ENCODE measurements at regions not wholly inside any gene's neighbourhood (a gene's known extent, or its start where the extent isn't known, plus 50 kb on each side); places are given as distances from the start of the nearest gene placed in this dataset.

DNA sequence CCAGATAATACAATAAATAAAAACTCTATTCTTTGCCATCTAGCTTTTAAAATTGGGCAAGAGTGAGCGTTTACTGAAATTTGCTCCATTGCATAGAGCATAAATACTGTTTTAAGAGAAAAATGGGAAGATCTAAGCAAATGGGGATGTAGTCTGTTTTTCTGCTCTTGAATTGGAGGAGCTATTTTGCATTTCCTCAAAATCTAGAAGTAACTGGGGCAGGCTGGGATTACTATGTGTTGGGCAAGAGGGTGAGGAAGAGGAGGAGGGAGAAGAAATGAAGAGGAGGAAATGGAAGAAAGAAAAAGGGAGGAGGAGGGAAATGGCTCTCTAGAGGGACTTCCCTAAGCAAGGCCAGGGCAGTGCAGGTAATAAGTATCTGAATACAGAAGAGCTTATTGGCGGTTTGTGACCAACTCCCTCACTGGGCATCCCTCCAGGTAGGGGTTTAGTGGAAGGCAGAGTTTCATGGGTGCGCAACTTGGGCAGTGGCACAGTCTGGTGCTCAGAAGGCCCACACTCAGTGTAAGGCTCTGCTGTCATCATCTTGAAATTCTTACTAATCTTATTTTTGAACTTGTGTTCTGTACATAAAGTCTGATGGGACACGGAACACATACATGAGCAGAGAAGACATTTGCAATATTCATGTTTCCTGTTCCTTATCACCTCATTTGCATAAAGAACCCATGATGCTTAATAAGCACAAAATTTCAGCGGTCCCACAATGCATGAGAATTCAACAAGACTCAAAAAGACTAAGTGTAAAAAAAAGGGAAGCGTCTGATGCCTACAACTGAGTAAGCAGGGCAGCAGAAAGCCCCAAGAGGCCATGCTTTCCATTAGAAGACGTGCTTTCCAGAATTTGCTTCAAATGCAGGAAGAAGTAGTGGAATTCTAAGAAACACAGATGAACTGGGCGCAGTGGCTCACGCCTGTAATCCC lies 116.9 kb downstream of the EVX1 start:
- DNase-seq (ENCODE audit: low read depth): no peak
- H3K4me3 ChIP-seq (ENCODE audit: low read depth, low read length): no peak overlapping the region
- TF ChIP-seq, protein P1, sequence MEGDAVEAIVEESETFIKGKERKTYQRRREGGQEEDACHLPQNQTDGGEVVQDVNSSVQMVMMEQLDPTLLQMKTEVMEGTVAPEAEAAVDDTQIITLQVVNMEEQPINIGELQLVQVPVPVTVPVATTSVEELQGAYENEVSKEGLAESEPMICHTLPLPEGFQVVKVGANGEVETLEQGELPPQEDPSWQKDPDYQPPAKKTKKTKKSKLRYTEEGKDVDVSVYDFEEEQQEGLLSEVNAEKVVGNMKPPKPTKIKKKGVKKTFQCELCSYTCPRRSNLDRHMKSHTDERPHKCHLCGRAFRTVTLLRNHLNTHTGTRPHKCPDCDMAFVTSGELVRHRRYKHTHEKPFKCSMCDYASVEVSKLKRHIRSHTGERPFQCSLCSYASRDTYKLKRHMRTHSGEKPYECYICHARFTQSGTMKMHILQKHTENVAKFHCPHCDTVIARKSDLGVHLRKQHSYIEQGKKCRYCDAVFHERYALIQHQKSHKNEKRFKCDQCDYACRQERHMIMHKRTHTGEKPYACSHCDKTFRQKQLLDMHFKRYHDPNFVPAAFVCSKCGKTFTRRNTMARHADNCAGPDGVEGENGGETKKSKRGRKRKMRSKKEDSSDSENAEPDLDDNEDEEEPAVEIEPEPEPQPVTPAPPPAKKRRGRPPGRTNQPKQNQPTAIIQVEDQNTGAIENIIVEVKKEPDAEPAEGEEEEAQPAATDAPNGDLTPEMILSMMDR (IDR thresholded peaks at IDR 0.05; ENCODE audit: insufficient read depth, low read length): no peak

DNA sequence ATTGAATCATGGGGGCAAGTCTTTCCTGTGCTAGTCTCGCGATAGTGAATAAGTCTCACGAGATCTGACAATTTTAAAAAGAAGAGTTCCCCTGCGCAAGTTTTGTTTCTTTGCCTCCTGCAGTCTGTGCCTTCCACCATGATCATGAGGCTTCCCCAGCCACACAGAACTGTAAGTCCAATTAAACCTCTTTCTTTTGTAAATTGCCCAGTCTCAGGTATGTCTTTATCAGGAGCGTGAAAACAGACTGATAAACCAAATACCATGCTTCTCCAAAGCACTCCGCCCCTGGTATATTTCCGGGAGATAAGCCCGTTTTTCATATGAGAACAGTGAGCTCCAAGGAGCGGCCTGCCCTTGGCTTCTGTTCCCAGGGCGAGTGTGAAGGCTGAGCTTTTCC lies 118.9 kb downstream of the EVX1 start:
- H3K4me3 ChIP-seq (ENCODE audit: low read depth, low read length): no peak overlapping the region
- TF ChIP-seq, protein P1 (IDR thresholded peaks at IDR 0.05; ENCODE audit: insufficient read depth, low read length): no peak
- no peak for DNase-seq (ENCODE audit: low read depth)

DNA sequence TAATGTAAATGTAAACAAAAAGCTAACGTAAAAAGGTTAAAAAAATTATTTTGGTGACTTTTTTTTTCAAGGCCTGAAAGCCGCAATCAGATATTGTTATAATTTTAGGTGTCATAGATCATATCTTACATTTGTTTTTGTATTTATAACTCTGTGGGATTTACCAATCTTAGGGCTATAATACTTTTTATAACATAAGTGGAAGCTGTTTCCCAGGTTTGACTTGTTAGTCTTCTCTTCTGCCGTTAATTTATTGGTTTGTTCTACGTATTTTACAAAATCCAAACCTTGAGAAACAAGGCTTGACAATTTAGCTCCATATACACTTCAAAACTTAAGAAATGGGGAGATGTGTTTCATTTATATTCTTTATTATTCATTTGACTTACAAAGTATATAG lies 119.4 kb downstream of the EVX1 start:
- TF ChIP-seq, protein P1 (IDR thresholded peaks at IDR 0.05; ENCODE audit: insufficient read depth, low read length): no peak
- no peak overlapping the region for H3K4me3 ChIP-seq (ENCODE audit: low read depth, low read length)
- no peak for DNase-seq (ENCODE audit: low read depth)

DNA sequence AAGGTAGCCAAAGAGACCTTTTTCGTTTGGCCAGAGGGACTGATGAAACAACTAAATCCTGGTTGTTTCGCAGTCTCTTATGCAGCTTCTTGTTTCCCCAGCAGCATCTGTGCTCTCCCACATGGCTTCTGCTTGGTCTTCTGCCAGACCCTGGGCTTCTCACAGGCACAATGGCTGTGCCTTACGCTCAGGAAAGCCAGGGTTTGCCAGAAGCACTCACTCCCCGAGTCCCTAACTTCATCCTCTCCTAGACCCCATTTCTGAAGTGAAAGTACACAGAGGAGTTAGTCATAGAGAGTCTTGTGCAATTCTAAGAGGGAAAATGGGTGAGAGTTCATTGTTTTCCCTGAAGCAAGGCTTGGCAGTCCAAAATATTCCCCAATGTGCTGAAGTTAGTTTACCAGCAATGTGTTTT lies 121.7 kb downstream of the EVX1 start:
- peak overlapping the region; percentile 45 for H3K4me3 ChIP-seq (ENCODE audit: low read depth, low read length)
- peak; percentile 87 for DNase-seq (ENCODE audit: low read depth)
- TF ChIP-seq, protein P1 (IDR thresholded peaks at IDR 0.05; ENCODE audit: insufficient read depth, low read length): no peak

DNA sequence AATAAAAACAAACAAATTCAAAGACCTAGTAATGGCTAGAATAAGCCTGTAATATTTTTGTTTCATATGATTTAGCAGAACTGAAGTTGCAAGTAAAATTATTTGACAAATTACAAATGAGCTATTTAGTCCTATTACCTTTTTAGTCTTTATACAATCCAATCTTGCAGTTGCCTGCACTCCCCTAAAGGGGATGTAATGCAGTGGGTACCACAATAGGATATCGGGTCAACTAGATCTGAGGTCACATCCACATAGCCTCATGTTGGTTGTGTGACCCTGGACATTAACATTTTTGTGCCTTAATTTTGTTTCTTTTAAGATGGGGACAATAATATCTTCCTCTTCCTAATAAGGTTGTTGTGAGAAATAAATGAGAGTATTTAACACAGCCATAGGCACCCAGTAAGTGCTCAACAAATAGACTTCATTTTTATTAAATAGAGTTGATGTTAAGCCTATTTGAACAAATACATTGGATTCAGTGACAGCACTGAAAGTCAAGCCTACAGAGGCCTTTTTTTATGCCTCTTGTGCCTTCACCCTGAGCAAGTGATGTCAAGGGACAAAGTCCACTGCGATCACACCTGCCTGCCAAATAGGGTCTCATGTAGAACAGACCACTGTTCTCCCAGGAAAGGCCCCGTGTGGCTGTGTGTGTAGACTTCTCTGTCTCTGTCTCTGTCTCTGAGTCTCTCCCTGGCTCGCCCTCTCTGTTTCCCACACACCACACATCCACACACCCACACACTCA lies 124.8 kb downstream of the EVX1 start:
- DNase-seq (ENCODE audit: low read depth): no peak
- TF ChIP-seq, protein P1 (IDR thresholded peaks at IDR 0.05; ENCODE audit: insufficient read depth, low read length): peak; percentile 1
- H3K4me3 ChIP-seq (ENCODE audit: low read depth, low read length): no peak overlapping the region

DNA sequence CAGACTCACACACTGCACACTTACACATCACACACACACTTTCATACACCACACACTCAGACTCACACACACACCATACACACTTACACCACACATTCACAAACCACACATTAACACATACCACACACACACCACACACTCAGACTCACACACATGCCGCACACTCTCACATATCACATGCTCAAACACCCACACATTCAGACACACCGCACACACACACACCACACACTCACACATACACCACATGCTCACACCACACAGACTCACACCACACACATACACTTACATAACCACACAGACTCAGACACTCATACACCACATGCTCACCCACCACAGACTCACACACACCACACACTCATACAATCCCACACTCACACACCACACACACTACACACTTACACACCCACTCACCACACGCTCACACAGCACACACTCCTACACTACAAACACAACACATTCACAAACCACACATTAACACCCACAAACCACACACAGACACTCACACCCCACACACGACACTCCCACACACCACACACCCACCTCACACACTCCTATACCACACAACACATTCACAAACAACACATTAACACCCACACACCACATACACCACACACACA lies 125.4 kb downstream of the EVX1 start:
- no peak overlapping the region for H3K4me3 ChIP-seq (ENCODE audit: low read depth, low read length)
- TF ChIP-seq, protein P1 (IDR thresholded peaks at IDR 0.05; ENCODE audit: insufficient read depth, low read length): no peak
- DNase-seq (ENCODE audit: low read depth): no peak

All from fibroblast of the aortic adventitia (primary cell).